ENCODE measurements at regions not wholly inside any gene's neighbourhood (a gene's known extent, or its start where the extent isn't known, plus 50 kb on each side); places are given as distances from the start of the nearest gene placed in this dataset.

DNA sequence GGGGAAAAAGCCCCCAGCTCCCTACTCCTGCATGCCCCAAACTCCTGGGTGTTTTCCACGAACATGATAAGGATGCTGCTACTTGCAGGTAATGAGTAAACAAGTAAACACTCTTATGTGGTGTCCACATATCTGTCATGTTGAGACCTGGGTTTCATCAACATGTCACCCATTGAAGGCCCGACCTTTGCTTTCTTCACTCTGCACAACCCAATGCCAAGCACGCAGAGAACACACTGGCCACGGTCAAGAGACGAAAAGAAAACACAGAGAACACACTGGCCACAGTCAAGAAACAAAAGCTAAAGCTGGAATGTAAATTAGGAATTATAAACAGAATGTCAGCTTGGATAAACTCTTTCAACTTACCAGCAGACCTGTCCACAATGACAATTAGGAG lies 143.1 kb downstream of the TTC32 start:
- Histone ChIP-seq H3K4me3 (ENCODE audit: low read length) (no peak overlapping the region), H2AFZ (ENCODE audit: low read length) (no peak overlapping the region), H3K9me3 (ENCODE audit: low read length) (no peaks in the 10 kb centered on the region), H3K79me2 (ENCODE audit: low read length) (no peaks in the 10 kb centered on the region), H3K27me3 (ENCODE audit: low read length) (no peaks in the 10 kb centered on the region), H3K27ac (ENCODE audit: low read length) (no peak overlapping the region), H4K20me1 (ENCODE audit: low read length) (no peaks in the 10 kb centered on the region), H3K36me3 (ENCODE audit: low read depth, low read length) (no peaks in the 10 kb centered on the region), H3K4me2 (ENCODE audit: low read length) (no peak overlapping the region), H3K9ac (ENCODE audit: low read length) (no peak overlapping the region), H3F3A (ENCODE audit: low read length, unreplicated experiment) (no peaks in the 10 kb centered on the region), H3K4me1 (ENCODE audit: insufficient read depth, low read length) (peaks cover 3% of the 10 kb centered on the region; the same call in 1 of the 2 replicates), H3K9me2 (replicated peaks; ENCODE audit: low read length) (no peaks in the 10 kb centered on the region)
- TF ChIP-seq CTCF (conservative IDR thresholded peaks at IDR 0.05; ENCODE audit: low read depth, low read length) (no peak), EZH2 (IDR thresholded peaks at IDR 0.05; ENCODE audit: low read length, unreplicated experiment) (no peak), EZH2phosphoT487 (IDR thresholded peaks at IDR 0.05; ENCODE audit: borderline replicate concordance, low read length) (no peak)
- POLR2A ChIA-PET (ENCODE audit: unreplicated experiment) = no interaction called here
- intact Hi-C loops (cut with micrococcal nuclease) = no loop called here
- DNase-seq (no peak), ATAC-seq (no peak)
- no TSS peak for BruUV-seq (replicated peaks)
- CTCF ChIA-PET = no interaction called here

GRCh38 chr2:19757586-19757985 lies 144.2 kb downstream of the TTC32 start:
- intact Hi-C loops (cut with micrococcal nuclease) = no loop called here
- CTCF ChIA-PET = no interaction called here

More at GRCh38 chr2:19757586-19757985, 144.2 kb downstream of the TTC32 start:
- H3F3A ChIP-seq (ENCODE audit: low read length, unreplicated experiment) = no peaks in the 10 kb centered on the region
- no peaks in the 10 kb centered on the region for H3K27me3 ChIP-seq (ENCODE audit: low read length)
- POLR2A ChIA-PET (ENCODE audit: unreplicated experiment) = no interaction called here
- H3K36me3 ChIP-seq (ENCODE audit: low read depth, low read length) = no peaks in the 10 kb centered on the region
- peaks cover 3% of the 10 kb centered on the region; the same call in 1 of the 2 replicates for H3K4me1 ChIP-seq (ENCODE audit: insufficient read depth, low read length)
- no peak for TF ChIP-seq EZH2phosphoT487 (IDR thresholded peaks at IDR 0.05; ENCODE audit: borderline replicate concordance, low read length)
- TF ChIP-seq CTCF (conservative IDR thresholded peaks at IDR 0.05; ENCODE audit: low read depth, low read length) = no peak
- TF ChIP-seq EZH2 (IDR thresholded peaks at IDR 0.05; ENCODE audit: low read length, unreplicated experiment) = no peak
- no peaks in the 10 kb centered on the region for H3K9me3 ChIP-seq (ENCODE audit: low read length)
- H3K4me2 ChIP-seq (ENCODE audit: low read length) = no peak overlapping the region
- no peak overlapping the region for H3K9ac ChIP-seq (ENCODE audit: low read length)
- H4K20me1 ChIP-seq (ENCODE audit: low read length) = no peaks in the 10 kb centered on the region
- H3K4me3 ChIP-seq (ENCODE audit: low read length) = no peak overlapping the region
- DNase-seq = no peak
- H3K27ac ChIP-seq (ENCODE audit: low read length) = no peak overlapping the region
- no peak overlapping the region for H2AFZ ChIP-seq (ENCODE audit: low read length)
- no peaks in the 10 kb centered on the region for H3K9me2 ChIP-seq (replicated peaks; ENCODE audit: low read length)
- H3K79me2 ChIP-seq (ENCODE audit: low read length) = no peaks in the 10 kb centered on the region
- ATAC-seq = no peak
- BruUV-seq (replicated peaks) = no TSS peak

Data from PC-3 (cell line).